Peyer's patch (tissue), 4 donors: ENCODE measurements at regions not wholly inside any gene's neighbourhood (a gene's known extent, or its start where the extent isn't known, plus 50 kb on each side); places are given as distances from the start of the nearest gene placed in this dataset.

Experiments
- POLR2A ChIP-seq, 2 donors: fragments of 450-650 bp; IDR thresholded peaks; one replicate each; pipeline ENCODE4 v1.5.1; 2017; ENCODE audit warnings: antibody characterized with exemption in 2 of 2, mild to moderate bottlenecking in 2 of 2, moderate library complexity in 2 of 2
- TF ChIP-seq, protein P1 (sequence below), 6 experiments: fragments of 450-650 bp in 4 of 6; fragments of 200-600 bp in 2 of 6; sonication (generic) in 1 of 6; IDR thresholded peaks; one replicate each; pipeline ENCODE4 v1.5.1; 2017 to 2019; ENCODE audit warnings: antibody characterized with exemption in 6 of 6, mild to moderate bottlenecking in 3 of 6, moderate library complexity in 1 of 6

DNA sequence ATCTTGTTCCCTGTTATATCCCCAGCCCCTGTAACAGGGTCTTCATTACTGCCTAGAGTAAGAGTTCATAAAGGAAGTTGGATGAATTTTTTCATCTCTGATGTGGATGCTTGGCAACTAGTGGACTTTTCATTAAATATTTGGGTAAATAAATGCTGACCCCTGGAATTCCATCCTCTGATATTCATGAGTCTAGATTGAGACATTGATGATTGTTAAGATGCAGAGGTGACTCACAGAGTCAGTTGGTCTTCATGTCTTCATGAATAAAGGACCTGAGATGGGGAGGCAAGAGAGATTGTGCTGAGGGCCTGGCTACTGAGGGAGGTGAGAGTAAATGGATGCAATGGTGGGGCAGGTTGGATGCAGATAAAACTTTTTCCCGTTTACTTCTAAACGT is 132.7 kb upstream of the NT5C1B start:
- no peak for TF ChIP-seq POLR2A (IDR thresholded peaks at IDR 0.05)
- TF ChIP-seq, protein P1, sequence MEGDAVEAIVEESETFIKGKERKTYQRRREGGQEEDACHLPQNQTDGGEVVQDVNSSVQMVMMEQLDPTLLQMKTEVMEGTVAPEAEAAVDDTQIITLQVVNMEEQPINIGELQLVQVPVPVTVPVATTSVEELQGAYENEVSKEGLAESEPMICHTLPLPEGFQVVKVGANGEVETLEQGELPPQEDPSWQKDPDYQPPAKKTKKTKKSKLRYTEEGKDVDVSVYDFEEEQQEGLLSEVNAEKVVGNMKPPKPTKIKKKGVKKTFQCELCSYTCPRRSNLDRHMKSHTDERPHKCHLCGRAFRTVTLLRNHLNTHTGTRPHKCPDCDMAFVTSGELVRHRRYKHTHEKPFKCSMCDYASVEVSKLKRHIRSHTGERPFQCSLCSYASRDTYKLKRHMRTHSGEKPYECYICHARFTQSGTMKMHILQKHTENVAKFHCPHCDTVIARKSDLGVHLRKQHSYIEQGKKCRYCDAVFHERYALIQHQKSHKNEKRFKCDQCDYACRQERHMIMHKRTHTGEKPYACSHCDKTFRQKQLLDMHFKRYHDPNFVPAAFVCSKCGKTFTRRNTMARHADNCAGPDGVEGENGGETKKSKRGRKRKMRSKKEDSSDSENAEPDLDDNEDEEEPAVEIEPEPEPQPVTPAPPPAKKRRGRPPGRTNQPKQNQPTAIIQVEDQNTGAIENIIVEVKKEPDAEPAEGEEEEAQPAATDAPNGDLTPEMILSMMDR (IDR thresholded peaks at IDR 0.05): no peak
